ENCODE measurements at regions not wholly inside any gene's neighbourhood (a gene's known extent, or its start where the extent isn't known, plus 50 kb on each side); places are given as distances from the start of the nearest gene placed in this dataset.

DNA sequence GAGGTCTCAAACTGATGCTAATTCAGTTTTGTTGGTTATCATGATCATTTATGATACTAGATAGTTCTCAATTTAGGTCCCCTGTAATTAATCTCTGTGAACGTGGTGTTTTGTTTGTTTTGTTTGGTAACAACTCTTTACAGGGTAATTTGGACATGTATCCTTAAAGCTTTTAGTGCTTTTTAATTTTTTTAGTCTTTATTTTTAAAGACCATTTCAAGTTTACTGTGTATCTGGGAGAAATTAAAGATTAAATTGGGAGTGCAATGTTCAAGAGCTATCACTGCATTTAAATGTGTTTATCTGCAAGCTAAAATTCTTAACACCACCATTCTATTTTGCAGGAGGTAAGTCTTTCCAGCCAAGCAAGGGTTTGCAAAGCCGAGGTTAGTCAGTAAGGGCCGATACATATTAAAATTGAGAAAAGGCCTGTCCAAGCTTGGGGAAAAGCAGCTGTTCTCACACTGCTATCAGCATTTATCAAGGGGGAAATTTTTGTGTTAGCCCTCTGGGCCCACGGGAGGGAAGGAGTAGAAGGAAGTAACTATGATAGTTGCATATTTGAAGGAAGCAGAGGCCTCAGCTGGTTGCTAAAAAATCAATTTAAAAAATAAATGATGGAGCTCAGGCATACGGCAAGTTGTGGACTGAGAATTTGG lies 59.3 kb upstream of the ZNF217 start:
- Histone ChIP-seq H3K56ac (ENCODE audit: extremely low read depth, insufficient read depth, low read length) (no peak overlapping the region), H3K9me3 (ENCODE audit: control insufficient read depth, insufficient read depth, low read length) (no peaks in the 10 kb centered on the region), H3K4me2 (ENCODE audit: low read depth, low read length) (no peak overlapping the region), H3K4ac (ENCODE audit: low read depth, low read length) (peak overlapping the region; percentile 36; the same call in 1 of the 2 replicates), H2AK5ac (ENCODE audit: low read depth, low read length) (no peak overlapping the region), H3K27ac (ENCODE audit: insufficient read depth, low read length) (no peak overlapping the region), H4K5ac (ENCODE audit: low read depth, low read length) (peak overlapping the region; percentile 88; the same call in 1 of the 2 replicates), H3K9me1 (ENCODE audit: insufficient read depth, low read length) (peaks cover 3% of the 10 kb centered on the region; the same call in 1 of the 2 replicates), H4K20me1 (ENCODE audit: insufficient read depth, low read length) (no peaks in the 10 kb centered on the region), H2BK15ac (ENCODE audit: low read depth, low read length) (peak overlapping the region; percentile 93; the same call in 2 of the 3 replicates), H3K23ac (ENCODE audit: low read depth, low read length) (peak overlapping the region; percentile 23; the same call in 1 of the 2 replicates), H3K14ac (replicated peaks; ENCODE audit: low read depth, low read length) (peak overlapping the region; percentile 71; the same call in 1 of the 2 replicates), H3K4me3 (ENCODE audit: insufficient read depth, low read depth, low read length) (no peak overlapping the region), H2AFZ (replicated peaks; ENCODE audit: low read length, poor library complexity) (no peak overlapping the region), H2BK5ac (ENCODE audit: low read depth, low read length, poor library complexity, severe bottlenecking) (no peak overlapping the region), H3K18ac (ENCODE audit: low read depth, low read length) (peak overlapping the region; percentile 47; the same call in 1 of the 2 replicates), H3K36me3 (ENCODE audit: control insufficient read depth, insufficient read depth, low read length) (no peaks in the 10 kb centered on the region), H3K79me1 (ENCODE audit: low read depth in 1 of 2, low read length in 2 of 2) (no peaks in the 10 kb centered on the region), H3K27me3 (ENCODE audit: control insufficient read depth, insufficient read depth, low read length) (no peaks in the 10 kb centered on the region), H4K8ac (ENCODE audit: low read depth in 2 of 2, low read length in 2 of 2) (peak overlapping the region; percentile 24 to 41; a peak in 2 of 4 replicates), H2AK9ac (replicated peaks; ENCODE audit: low read depth, low read length, poor library complexity) (no peak overlapping the region), H3K9ac (ENCODE audit: low read depth, low read length) (no peak overlapping the region), H2BK20ac (ENCODE audit: low read depth, low read length) (peak overlapping the region; percentile 85; the same call in 1 of the 2 replicates), H2BK120ac (ENCODE audit: low read depth, low read length) (peak overlapping the region; percentile 81), H4K91ac (ENCODE audit: insufficient read depth, low read depth, low read length) (no peak overlapping the region), H3K4me1 (ENCODE audit: control insufficient read depth, insufficient read depth, low read length) (peaks cover 20% of the 10 kb centered on the region)
- in situ Hi-C loops (cut with MboI; ENCODE audit: low sequenced_read_pairs) (no loop called here), dilution Hi-C loops (cut with HindIII; ENCODE audit: low sequenced_read_pairs, unreplicated experiment) (no loop called here), intact Hi-C loops (cut with micrococcal nuclease) (no loop called here)
- TF ChIP-seq RCOR1 (IDR thresholded peaks at IDR 0.05; ENCODE audit: insufficient replicate concordance, low read length), result no peak
- TF ChIP-seq CHD1 (IDR thresholded peaks at IDR 0.05; ENCODE audit: low read depth, low read length), result no peak
- TF ChIP-seq BHLHE40 (IDR thresholded peaks at IDR 0.05; ENCODE audit: low read depth, low read length), result no peak
- TF ChIP-seq RFX5 (IDR thresholded peaks at IDR 0.05; ENCODE audit: low read depth, low read length), result no peak
- TF ChIP-seq MAZ (IDR thresholded peaks at IDR 0.05; ENCODE audit: borderline replicate concordance, low read depth, low read length), result no peak
- no peak for TF ChIP-seq USF2 (IDR thresholded peaks at IDR 0.05; ENCODE audit: low read depth, low read length)
- no peak for TF ChIP-seq FOS (IDR thresholded peaks at IDR 0.05; ENCODE audit: low read depth, low read length)
- no peak for TF ChIP-seq RAD21 (IDR thresholded peaks at IDR 0.05; ENCODE audit: low read length)
- TF ChIP-seq SMC3 (IDR thresholded peaks at IDR 0.05; ENCODE audit: low read depth, low read length), result no peak
- TF ChIP-seq MAFK (IDR thresholded peaks at IDR 0.05; ENCODE audit: low read depth, low read length), result no peak
- BruUV-seq (replicated peaks), result no TSS peak
- no CpG with 5 or more reads among the region's 5 CpGs for WGBS, 2 experiments (ENCODE audit: extremely low coverage in 2 of 2, insufficient read length in 1 of 2)
- POLR2A ChIA-PET (ENCODE audit: unreplicated experiment), result no interaction called here
- ATAC-seq (ENCODE audit: low read depth) (no peak), DNase-seq (no peak)
- CTCF ChIA-PET, result no interaction called here

All from IMR-90 (cell line).